OCI-LY7 (cell line): ENCODE measurements at regions not wholly inside any gene's neighbourhood (a gene's known extent, or its start where the extent isn't known, plus 50 kb on each side); places are given as distances from the start of the nearest gene placed in this dataset.

Experiments used
- BruUV-seq: library from RNA; stranded (reverse); fragments of 400-500 nt; replicated peaks from 2 replicates; lab custom pipeline; 2021; lab: Mats Ljungman, UMichigan
- CTCF ChIA-PET: fragments of 300-600 bp; sonication (Branson Sonifier 250); formaldehyde crosslinking; loops from one replicate; lab custom pipeline; 2022; ENCODE audit warnings: antibody characterized with exemption; ENCODE audit not compliant: unreplicated experiment; lab: Charles Lee
- POLR2A ChIA-PET: fragments of 300-600 bp; sonication (Branson Sonifier 250); formaldehyde crosslinking; loops from one replicate; lab custom pipeline; 2022; ENCODE audit warnings: antibody characterized with exemption; lab: Charles Lee
- DNase-seq: peaks from one replicate; pipeline ENCODE4 v3.0.0-alpha.2; 2015; ENCODE audit warnings: low spot score
- H2AFZ ChIP-seq: fragments of 200-600 bp; sonication (generic), shearing (Covaris generic); 2 replicates; pipeline ENCODE4 v1.6.1; 2014; ENCODE audit warnings: mild to moderate bottlenecking, antibody characterized with exemption, low read length, moderate library complexity
- H3K27ac ChIP-seq: fragments of 200-600 bp; sonication (generic); 2 replicates; pipeline ENCODE4 v1.5.1; 2014; ENCODE audit warnings: mixed run types, low read depth, mild to moderate bottlenecking, moderate library complexity, low read length, inconsistent platforms; ENCODE audit not compliant: poor library complexity, severe bottlenecking
- H3K36me3 ChIP-seq: fragments of 200-600 bp; sonication (generic); 2 replicates; pipeline ENCODE4 v1.6.1; 2014; ENCODE audit warnings: mild to moderate bottlenecking, antibody characterized with exemption, low read length, moderate library complexity, mixed read lengths; ENCODE audit not compliant: insufficient read depth
- H3K4me1 ChIP-seq: fragments of 200-600 bp; sonication (generic); 2 replicates; pipeline ENCODE4 v1.5.1; 2014; ENCODE audit warnings: mild to moderate bottlenecking, low read length; ENCODE audit not compliant: insufficient read depth, poor library complexity, severe bottlenecking
- H3K4me2 ChIP-seq: fragments of 200-600 bp; sonication (generic); 2 replicates; pipeline ENCODE4 v1.6.1; 2014; ENCODE audit warnings: mild to moderate bottlenecking, low read length
- H3K4me3 ChIP-seq: fragments of 200-600 bp; sonication (generic); 2 replicates; pipeline ENCODE4 v1.5.1; 2014; ENCODE audit warnings: mild to moderate bottlenecking, low read depth, low read length; ENCODE audit not compliant: poor library complexity, severe bottlenecking
- H3K79me2 ChIP-seq: fragments of 200-600 bp; sonication (generic); 2 replicates; pipeline ENCODE4 v1.6.1; 2016; ENCODE audit warnings: low read depth, mild to moderate bottlenecking, low read length, moderate library complexity, mixed read lengths; ENCODE audit not compliant: insufficient read depth
- H3K9me2 ChIP-seq: fragments of 200-600 bp; sonication (generic); 2 replicates; pipeline ENCODE4 v1.6.1; 2016; ENCODE audit warnings: mild to moderate bottlenecking, low read length, mixed read lengths; ENCODE audit not compliant: insufficient read depth
- H3K9me3 ChIP-seq: fragments of 200-600 bp; sonication (generic); 2 replicates; pipeline ENCODE4 v1.6.1; 2014; ENCODE audit warnings: mild to moderate bottlenecking, mixed run types, low read length, mixed read lengths
- H4K20me1 ChIP-seq: fragments of 200-600 bp; sonication (generic); 2 replicates; pipeline ENCODE4 v1.6.1; 2014; ENCODE audit warnings: mild to moderate bottlenecking, antibody characterized with exemption, low read length, moderate library complexity, mixed read lengths; ENCODE audit not compliant: insufficient read depth
- CTCF ChIP-seq: fragments of 200-600 bp; sonication (generic); conservative IDR thresholded peaks from 2 replicates; pipeline ENCODE4 v1.5.1; 2014; ENCODE audit warnings: mild to moderate bottlenecking, antibody characterized with exemption, low read length, moderate library complexity, mixed read lengths
- EZH2phosphoT487 ChIP-seq: fragments of 200-600 bp; sonication (generic); IDR thresholded peaks from 2 replicates; pipeline ENCODE4 v1.6.1; 2018; ENCODE audit warnings: low read depth, borderline replicate concordance, mild to moderate bottlenecking, mixed run types, antibody characterized with exemption, low read length, moderate library complexity, mixed read lengths
- intact Hi-C: fragments of 100-400 bp; cut with micrococcal nuclease; formaldehyde crosslinking; loops from one replicate; pipeline ENCODE4 v1.10.0; 2022; ENCODE audit not compliant: unreplicated experiment

- no peak overlapping the region for H3K4me3 ChIP-seq
- no peak for TF ChIP-seq CTCF
- TF ChIP-seq EZH2phosphoT487, result no peak
- H3K36me3 ChIP-seq, result no peaks in the 10 kb centered on the region
- BruUV-seq, result no TSS peak
- H3K79me2 ChIP-seq, result no peaks in the 10 kb centered on the region
- no peak overlapping the region for H3K4me2 ChIP-seq
- H3K9me3 ChIP-seq, result no peaks in the 10 kb centered on the region
- no peak overlapping the region for H2AFZ ChIP-seq
- intact Hi-C loops, result no loop called here
- no peaks in the 10 kb centered on the region for H3K9me2 ChIP-seq
- H3K27ac ChIP-seq, result no peak overlapping the region
- no peak for DNase-seq
- no peaks in the 10 kb centered on the region for H4K20me1 ChIP-seq
- ChIA-PET POLR2A (interaction anchor here (0.7 kb wide), 1 partner anchor 16 kb away, joined by 3 read pairs; no protein-coding TSS in a partner anchor), CTCF (no interaction called here)
- no peaks in the 10 kb centered on the region for H3K4me1 ChIP-seq
Observed at GRCh38 chr1:192436441-192437078, 119.8 kb downstream of the RGS21 start.

DNA sequence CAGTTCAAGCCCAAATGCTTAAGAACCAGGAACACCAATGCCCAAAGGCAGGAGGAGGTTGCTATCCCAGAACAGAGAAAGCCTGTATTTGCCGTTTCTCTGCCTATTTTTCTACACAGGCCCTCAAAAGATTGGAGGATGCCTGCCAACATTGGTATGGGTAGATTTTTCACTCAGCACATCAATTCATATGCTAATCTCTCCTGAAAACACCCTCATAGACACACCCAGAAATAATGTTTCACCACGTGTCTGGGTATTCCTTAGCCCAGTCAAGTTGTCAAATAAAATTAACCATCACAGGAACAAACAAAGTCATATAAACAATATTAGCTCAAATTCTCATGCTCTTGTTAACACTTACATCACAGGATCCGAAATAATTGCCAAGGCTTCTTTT is 121.9 kb downstream of the RGS21 start:
- intact Hi-C loops, result no loop called here
- Histone ChIP-seq H3K27ac (no peak overlapping the region), H3K4me3 (no peak overlapping the region), H2AFZ (no peak overlapping the region), H3K9me2 (no peaks in the 10 kb centered on the region), H4K20me1 (no peaks in the 10 kb centered on the region), H3K9me3 (no peaks in the 10 kb centered on the region), H3K4me1 (no peaks in the 10 kb centered on the region), H3K36me3 (no peaks in the 10 kb centered on the region), H3K4me2 (no peak overlapping the region), H3K79me2 (no peaks in the 10 kb centered on the region)
- POLR2A ChIA-PET, result interaction anchor here (0.8 kb wide), 1 partner anchor 19 kb away, joined by 3 read pairs; no protein-coding TSS in a partner anchor
- BruUV-seq, result no TSS peak
- CTCF ChIA-PET, result no interaction called here
- DNase-seq, result no peak
- TF ChIP-seq CTCF (no peak), EZH2phosphoT487 (no peak)

DNA sequence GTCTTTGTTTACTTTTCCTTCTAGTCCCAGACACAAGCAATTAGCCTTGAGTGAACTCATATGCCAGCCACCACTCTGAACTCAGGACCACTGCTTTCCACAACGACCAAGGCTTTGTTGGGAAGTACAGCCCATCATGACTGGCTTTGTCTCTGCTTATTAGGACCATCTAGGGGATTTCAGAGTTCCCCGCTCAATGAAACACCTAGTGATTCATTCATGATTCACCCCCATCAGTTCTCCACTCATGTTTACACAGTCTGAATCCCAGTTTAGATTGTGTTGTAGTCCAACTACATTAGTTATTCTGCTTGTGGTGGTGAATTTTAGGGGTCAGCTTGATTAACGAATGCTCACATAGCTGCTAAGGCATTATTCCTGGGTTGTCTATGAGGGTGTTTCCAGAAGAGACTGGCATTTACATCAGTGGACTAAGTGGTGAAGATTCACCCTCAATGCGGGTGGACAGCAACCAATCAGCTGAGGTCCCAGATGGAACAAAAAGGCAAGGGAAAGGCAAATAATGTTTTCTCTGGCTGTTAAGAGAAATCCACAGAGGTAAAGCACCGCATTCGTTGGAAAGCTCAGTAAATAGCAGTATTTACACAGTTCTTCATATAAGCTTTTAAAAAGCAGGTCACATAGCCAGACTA is 122.7 kb downstream of the RGS21 start:
- DNase-seq, result no peak
- Histone ChIP-seq H3K79me2 (no peaks in the 10 kb centered on the region), H2AFZ (no peak overlapping the region), H3K4me1 (no peaks in the 10 kb centered on the region), H3K9me2 (no peaks in the 10 kb centered on the region), H3K4me2 (no peak overlapping the region), H3K27ac (no peak overlapping the region), H3K9me3 (no peaks in the 10 kb centered on the region), H3K36me3 (no peaks in the 10 kb centered on the region), H3K4me3 (no peak overlapping the region), H4K20me1 (no peaks in the 10 kb centered on the region)
- TF ChIP-seq EZH2phosphoT487 (no peak), CTCF (no peak)
- CTCF ChIA-PET, result no interaction called here
- intact Hi-C loops, result no loop called here
- no TSS peak for BruUV-seq
- POLR2A ChIA-PET, result interaction anchor here (0.6 to 0.9 kb wide), 4 partner anchors 16 to 541 kb away, joined by 3 read pairs; no protein-coding TSS in a partner anchor
